ENCODE measurements at regions not wholly inside any gene's neighbourhood (a gene's known extent, or its start where the extent isn't known, plus 50 kb on each side); places are given as distances from the start of the nearest gene placed in this dataset.

DNA sequence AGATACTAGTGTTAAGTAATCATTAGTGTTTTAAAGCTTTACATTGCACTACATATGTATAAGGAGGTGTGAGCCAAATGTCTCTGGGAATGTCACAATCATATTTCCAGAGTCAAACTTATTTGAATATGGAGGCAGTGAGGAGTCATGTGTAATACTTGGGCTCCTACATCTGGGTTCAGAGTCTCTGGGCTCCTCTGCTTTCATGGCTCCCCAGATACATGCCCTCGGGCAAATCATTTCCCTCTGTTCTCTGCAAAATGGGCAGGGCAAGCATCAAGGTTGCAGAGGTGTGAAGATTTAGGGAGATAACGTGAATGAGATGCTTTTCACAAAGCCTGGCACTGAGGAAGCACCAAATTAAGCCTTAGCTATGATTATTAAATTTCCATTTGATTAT lies 138.3 kb upstream of the SGK1 start:
- H3K79me2 ChIP-seq (ENCODE audit: low read length) = no peaks in the 10 kb centered on the region
- H3F3A ChIP-seq (ENCODE audit: insufficient read depth, low read length) = no peaks in the 10 kb centered on the region
- DNase-seq = no peak
- no peak overlapping the region for H2AFZ ChIP-seq (ENCODE audit: low read length)
- no peak overlapping the region for H3K9ac ChIP-seq (ENCODE audit: low read length)
- no peak overlapping the region for H3K27ac ChIP-seq (ENCODE audit: low read length)
- H3K4me1 ChIP-seq (ENCODE audit: low read length) = no peaks in the 10 kb centered on the region
- TF ChIP-seq EZH2phosphoT487 (IDR thresholded peaks at IDR 0.05; ENCODE audit: low read length) = no peak
- TF ChIP-seq EZH2 (optimal IDR thresholded peaks at IDR 0.05; ENCODE audit: low read depth, low read length) = no peak
- TF ChIP-seq, protein P1, sequence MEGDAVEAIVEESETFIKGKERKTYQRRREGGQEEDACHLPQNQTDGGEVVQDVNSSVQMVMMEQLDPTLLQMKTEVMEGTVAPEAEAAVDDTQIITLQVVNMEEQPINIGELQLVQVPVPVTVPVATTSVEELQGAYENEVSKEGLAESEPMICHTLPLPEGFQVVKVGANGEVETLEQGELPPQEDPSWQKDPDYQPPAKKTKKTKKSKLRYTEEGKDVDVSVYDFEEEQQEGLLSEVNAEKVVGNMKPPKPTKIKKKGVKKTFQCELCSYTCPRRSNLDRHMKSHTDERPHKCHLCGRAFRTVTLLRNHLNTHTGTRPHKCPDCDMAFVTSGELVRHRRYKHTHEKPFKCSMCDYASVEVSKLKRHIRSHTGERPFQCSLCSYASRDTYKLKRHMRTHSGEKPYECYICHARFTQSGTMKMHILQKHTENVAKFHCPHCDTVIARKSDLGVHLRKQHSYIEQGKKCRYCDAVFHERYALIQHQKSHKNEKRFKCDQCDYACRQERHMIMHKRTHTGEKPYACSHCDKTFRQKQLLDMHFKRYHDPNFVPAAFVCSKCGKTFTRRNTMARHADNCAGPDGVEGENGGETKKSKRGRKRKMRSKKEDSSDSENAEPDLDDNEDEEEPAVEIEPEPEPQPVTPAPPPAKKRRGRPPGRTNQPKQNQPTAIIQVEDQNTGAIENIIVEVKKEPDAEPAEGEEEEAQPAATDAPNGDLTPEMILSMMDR (IDR thresholded peaks at IDR 0.05; ENCODE audit: low read length) = no peak
- no peaks in the 10 kb centered on the region for H4K20me1 ChIP-seq (ENCODE audit: insufficient read depth, low read length)
- H3K9me3 ChIP-seq (replicated peaks; ENCODE audit: insufficient read depth, low read length) = no peaks in the 10 kb centered on the region
- H3K4me3 ChIP-seq (ENCODE audit: low read length) = no peak overlapping the region
- no peak overlapping the region for H3K4me2 ChIP-seq (ENCODE audit: low read depth, low read length)
- H3K9me2 ChIP-seq (replicated peaks; ENCODE audit: insufficient read depth, low read length) = no peaks in the 10 kb centered on the region
- no peaks in the 10 kb centered on the region for H3K27me3 ChIP-seq (replicated peaks; ENCODE audit: insufficient read depth, low read length)
- H3K36me3 ChIP-seq (replicated peaks; ENCODE audit: insufficient read depth, low read length) = no peaks in the 10 kb centered on the region

DNA sequence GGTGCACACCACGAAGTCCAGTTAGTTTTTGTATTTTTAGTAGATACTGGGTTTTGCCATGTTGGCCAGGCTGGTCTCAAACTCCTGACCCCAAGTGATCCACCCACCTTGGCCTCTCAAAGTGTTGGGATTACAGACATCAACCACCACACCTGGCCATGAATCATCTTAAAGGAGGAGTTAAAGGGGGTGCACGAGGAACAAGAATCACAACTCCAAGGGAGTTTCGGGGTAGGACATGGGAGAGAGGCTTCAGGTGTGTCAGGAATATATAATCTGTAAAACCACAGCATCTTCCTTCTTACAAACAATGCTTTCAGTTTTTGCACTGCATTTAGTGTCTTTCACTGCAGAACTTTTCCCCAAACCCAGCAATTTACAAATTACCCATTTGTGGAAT lies 137.4 kb upstream of the SGK1 start:
- Histone ChIP-seq H2AFZ (ENCODE audit: low read length) (no peak overlapping the region), H3K9ac (ENCODE audit: low read length) (no peak overlapping the region), H3K4me3 (ENCODE audit: low read length) (no peak overlapping the region), H3K27me3 (replicated peaks; ENCODE audit: insufficient read depth, low read length) (no peaks in the 10 kb centered on the region), H3K9me2 (replicated peaks; ENCODE audit: insufficient read depth, low read length) (no peaks in the 10 kb centered on the region), H3K27ac (ENCODE audit: low read length) (no peak overlapping the region), H3K4me2 (ENCODE audit: low read depth, low read length) (no peak overlapping the region), H3K36me3 (replicated peaks; ENCODE audit: insufficient read depth, low read length) (no peaks in the 10 kb centered on the region), H3K9me3 (replicated peaks; ENCODE audit: insufficient read depth, low read length) (no peaks in the 10 kb centered on the region), H3K4me1 (ENCODE audit: low read length) (no peaks in the 10 kb centered on the region), H4K20me1 (ENCODE audit: insufficient read depth, low read length) (no peaks in the 10 kb centered on the region), H3K79me2 (ENCODE audit: low read length) (no peaks in the 10 kb centered on the region), H3F3A (ENCODE audit: insufficient read depth, low read length) (no peaks in the 10 kb centered on the region)
- TF ChIP-seq EZH2phosphoT487 (IDR thresholded peaks at IDR 0.05; ENCODE audit: low read length) (no peak), EZH2 (optimal IDR thresholded peaks at IDR 0.05; ENCODE audit: low read depth, low read length) (no peak)
- TF ChIP-seq, protein P1 (IDR thresholded peaks at IDR 0.05; ENCODE audit: low read length) = no peak
- no peak for DNase-seq

DNA sequence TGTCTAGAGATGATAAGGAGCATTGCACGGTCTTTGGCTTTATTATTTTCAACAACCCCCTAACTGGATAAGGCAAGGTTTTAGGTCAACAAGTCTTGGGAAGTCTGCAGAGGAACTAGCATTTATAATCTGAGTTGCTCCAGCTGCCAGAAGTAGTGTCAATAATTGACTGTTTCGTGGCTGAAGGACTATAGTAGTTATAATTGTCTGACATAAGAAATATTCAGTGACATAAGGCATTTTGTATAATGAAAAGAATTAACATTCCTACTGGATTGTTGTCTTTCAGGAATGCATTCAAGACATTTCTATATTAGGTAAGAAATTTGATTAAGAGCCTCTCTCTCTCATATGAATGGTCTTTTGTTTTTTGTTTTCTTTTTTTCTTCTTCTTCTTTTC lies 136.9 kb upstream of the SGK1 start:
- H3K9ac ChIP-seq (ENCODE audit: low read length) = no peak overlapping the region
- H3K4me2 ChIP-seq (ENCODE audit: low read depth, low read length) = no peak overlapping the region
- no peak for TF ChIP-seq EZH2 (optimal IDR thresholded peaks at IDR 0.05; ENCODE audit: low read depth, low read length)
- TF ChIP-seq, protein P1 (IDR thresholded peaks at IDR 0.05; ENCODE audit: low read length) = no peak
- no peak for TF ChIP-seq EZH2phosphoT487 (IDR thresholded peaks at IDR 0.05; ENCODE audit: low read length)
- H4K20me1 ChIP-seq (ENCODE audit: insufficient read depth, low read length) = no peaks in the 10 kb centered on the region
- no peak overlapping the region for H3K4me3 ChIP-seq (ENCODE audit: low read length)
- DNase-seq = no peak
- H3K27me3 ChIP-seq (replicated peaks; ENCODE audit: insufficient read depth, low read length) = no peaks in the 10 kb centered on the region
- no peaks in the 10 kb centered on the region for H3K9me3 ChIP-seq (replicated peaks; ENCODE audit: insufficient read depth, low read length)
- H3F3A ChIP-seq (ENCODE audit: insufficient read depth, low read length) = no peaks in the 10 kb centered on the region
- no peaks in the 10 kb centered on the region for H3K79me2 ChIP-seq (ENCODE audit: low read length)
- H3K36me3 ChIP-seq (replicated peaks; ENCODE audit: insufficient read depth, low read length) = no peaks in the 10 kb centered on the region
- no peak overlapping the region for H3K27ac ChIP-seq (ENCODE audit: low read length)
- no peaks in the 10 kb centered on the region for H3K9me2 ChIP-seq (replicated peaks; ENCODE audit: insufficient read depth, low read length)
- no peaks in the 10 kb centered on the region for H3K4me1 ChIP-seq (ENCODE audit: low read length)
- no peak overlapping the region for H2AFZ ChIP-seq (ENCODE audit: low read length)
